GM12875 (cell line): ENCODE measurements at regions not wholly inside any gene's neighbourhood (a gene's known extent, or its start where the extent isn't known, plus 50 kb on each side); places are given as distances from the start of the nearest gene placed in this dataset.

ENCODE experiments used
- H3K4me3 ChIP-seq: one replicate; pipeline ENCODE4 v1.5.1; 2011; ENCODE audit warnings: low read depth, low read length, control low read depth
- TF ChIP-seq, protein P1 (sequence below): IDR thresholded peaks from 2 replicates; pipeline ENCODE4 v1.5.1; 2011; ENCODE audit warnings: low read depth, mild to moderate bottlenecking, control low read depth, inconsistent platforms, low read length, moderate library complexity, borderline replicate concordance; ENCODE audit not compliant: insufficient read depth

DNA sequence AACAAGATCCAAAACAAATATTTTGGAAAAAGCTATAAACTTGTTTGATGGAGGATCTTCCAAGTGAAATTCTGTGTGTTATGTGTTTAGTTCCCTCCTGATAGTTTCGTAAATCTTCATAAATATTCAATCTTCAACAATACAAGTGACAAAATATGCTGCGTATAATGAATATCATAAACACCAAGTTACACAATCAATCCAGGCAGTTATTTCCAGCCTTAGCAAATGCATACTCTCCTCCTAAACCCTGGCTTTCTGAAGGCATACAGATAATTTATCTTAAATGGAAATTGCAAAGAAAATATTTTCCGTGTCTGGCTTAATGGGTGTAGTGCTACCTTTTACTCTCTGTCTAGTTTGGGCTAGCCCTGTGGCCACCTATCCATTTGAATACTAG lies 864.9 kb upstream of the ZWINT start:
- TF ChIP-seq, protein P1, sequence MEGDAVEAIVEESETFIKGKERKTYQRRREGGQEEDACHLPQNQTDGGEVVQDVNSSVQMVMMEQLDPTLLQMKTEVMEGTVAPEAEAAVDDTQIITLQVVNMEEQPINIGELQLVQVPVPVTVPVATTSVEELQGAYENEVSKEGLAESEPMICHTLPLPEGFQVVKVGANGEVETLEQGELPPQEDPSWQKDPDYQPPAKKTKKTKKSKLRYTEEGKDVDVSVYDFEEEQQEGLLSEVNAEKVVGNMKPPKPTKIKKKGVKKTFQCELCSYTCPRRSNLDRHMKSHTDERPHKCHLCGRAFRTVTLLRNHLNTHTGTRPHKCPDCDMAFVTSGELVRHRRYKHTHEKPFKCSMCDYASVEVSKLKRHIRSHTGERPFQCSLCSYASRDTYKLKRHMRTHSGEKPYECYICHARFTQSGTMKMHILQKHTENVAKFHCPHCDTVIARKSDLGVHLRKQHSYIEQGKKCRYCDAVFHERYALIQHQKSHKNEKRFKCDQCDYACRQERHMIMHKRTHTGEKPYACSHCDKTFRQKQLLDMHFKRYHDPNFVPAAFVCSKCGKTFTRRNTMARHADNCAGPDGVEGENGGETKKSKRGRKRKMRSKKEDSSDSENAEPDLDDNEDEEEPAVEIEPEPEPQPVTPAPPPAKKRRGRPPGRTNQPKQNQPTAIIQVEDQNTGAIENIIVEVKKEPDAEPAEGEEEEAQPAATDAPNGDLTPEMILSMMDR = no peak
- H3K4me3 ChIP-seq = no peak overlapping the region

DNA sequence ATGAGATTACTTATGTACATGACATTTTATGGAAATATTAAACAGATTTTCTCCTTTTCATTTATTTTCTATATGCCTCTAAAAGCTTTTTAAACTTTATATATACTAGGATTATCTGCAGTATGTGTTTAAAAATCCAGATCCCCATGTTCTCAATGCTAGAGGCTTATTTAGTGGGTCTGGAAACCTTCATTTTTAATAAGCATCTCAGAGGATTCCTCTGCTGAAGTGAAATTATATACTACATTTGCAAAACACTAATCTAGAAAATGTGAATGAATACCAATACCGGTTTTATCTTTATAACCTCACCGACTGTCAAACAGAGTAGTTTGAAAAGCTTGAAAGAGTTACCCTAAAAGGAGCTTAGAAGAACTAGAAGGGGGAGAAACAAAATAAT lies 863.8 kb upstream of the ZWINT start:
- H3K4me3 ChIP-seq = no peak overlapping the region
- TF ChIP-seq, protein P1 = no peak

DNA sequence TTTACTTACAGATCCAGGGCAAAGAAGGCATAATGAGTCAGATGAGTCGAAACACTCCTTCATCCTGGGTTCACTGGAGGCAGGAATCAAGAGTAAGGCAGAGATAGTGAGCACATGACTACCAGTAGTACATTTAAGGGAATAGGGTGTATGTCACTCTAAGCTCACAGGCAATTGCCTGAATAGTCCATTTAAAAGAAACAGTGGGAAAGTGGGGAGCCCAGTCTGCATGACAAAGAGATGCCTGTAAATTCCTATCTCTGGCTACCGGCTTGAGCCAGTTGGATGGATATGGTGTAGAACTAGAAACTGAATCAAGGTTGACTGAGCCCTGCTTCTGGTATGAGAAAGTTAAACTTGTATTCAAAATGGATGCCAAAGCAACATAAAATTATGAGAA lies 861.5 kb upstream of the ZWINT start:
- H3K4me3 ChIP-seq = no peak overlapping the region
- TF ChIP-seq, protein P1 = no peak

DNA sequence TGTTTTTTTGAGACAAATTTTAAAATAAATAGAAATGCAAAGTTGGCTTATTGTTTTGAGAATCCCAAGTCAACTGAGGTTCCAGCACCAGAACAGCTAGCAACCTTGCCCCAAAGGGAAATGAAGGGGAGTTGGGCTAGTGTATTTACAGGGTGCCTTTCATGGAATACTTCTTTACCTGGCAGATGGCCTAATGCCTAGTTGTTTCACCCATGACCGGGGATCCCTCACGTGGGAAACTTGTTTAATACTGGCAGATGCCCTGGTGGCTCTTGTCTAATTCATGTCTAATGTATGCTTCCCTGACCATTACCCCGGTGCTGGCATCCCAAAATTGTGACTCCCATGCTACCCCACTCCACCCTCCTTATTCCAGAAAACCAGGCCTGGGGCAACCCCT lies 861.1 kb upstream of the ZWINT start:
- H3K4me3 ChIP-seq = no peak overlapping the region
- TF ChIP-seq, protein P1 = no peak

DNA sequence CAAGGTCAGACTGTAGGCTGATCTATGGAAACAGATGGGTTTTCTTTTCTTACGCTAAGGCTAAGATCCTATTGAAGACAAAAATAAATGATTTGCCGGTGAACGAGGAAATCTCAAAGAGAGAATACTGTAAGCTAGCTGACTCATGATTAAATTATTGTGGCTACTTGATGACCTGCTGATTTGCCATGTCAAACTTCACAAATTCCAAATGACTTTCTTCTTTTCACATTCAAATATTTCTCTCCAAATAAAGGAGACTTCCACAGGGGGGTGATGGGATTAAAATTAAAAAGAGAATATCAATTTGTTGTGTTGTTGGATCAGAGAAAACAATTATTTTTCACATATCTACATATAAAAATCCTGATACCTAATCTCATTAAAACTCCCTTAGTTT lies 860.6 kb upstream of the ZWINT start:
- TF ChIP-seq, protein P1 = no peak
- no peak overlapping the region for H3K4me3 ChIP-seq

DNA sequence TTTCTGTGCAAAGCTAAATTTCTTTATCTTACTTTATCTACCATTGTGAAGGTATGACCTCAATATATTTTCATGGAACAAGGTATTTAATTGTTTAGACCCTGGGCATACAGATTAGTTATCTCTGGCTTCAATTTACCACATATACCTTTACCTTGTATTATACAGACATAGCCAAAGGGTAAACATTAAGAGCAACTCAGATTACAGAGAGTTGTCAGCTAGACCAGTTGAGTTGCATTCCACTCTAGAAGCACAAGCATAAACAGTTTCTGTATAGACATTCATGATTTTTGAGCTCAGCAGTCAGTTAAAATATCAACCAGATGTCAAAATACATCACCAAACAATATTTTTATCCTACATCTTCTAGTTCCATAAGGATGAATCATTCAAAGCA lies 857.3 kb upstream of the ZWINT start:
- TF ChIP-seq, protein P1 = no peak
- H3K4me3 ChIP-seq = no peak overlapping the region

DNA sequence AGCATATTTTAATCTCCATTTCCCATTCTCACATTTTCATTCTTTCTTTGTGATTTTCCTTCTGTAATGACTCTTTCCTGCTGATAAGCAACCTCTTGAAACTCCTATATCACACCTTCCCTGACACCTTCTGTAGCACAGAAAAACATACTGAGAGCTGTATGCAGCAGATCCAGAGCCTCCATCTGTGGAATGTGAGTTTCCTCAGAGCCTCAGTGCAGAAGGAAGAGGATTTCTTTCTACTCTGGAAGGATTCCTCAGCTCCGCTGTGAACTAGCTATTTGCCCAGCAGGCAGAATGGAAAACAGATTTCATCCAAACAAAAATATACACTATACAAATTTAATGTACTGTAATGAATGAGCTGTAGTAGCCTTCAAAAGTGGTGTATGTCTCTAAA lies 841.3 kb upstream of the ZWINT start:
- TF ChIP-seq, protein P1 = no peak
- no peak overlapping the region for H3K4me3 ChIP-seq
